ENCODE measurements at regions not wholly inside any gene's neighbourhood (a gene's known extent, or its start where the extent isn't known, plus 50 kb on each side); places are given as distances from the start of the nearest gene placed in this dataset.

DNA sequence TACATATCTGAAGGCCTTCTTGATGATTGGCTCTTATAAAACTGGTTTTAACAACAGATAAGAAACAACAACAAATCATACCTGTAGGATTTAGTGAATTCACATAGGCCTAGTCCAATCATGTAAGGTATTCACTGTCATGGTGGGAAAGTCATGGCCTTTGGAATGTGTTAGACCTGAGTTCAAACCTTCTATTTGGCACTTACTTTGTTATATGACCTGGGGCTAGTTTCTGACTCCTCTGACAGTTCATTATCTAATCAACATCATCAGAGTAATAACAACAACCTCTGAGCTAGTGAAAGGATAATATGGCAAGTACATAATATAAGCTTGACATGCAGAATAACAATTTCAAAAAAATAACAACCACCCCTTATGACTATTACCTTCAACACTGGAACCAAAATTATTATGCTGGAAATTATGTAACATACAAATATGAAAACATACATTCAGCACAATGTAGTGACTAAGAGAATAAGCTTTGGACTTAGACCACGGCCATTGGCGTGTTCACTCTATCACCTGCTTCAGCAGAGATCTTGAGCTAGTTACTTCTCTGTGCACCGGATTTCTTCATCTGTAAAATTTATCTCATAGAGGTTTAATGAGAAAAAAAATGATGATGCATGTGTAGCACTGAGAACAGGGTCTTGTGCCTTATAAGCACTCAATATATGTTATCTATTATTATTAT is 597.6 kb downstream of the LMO4 start:
- Mint-ChIP-seq H3K4me3 (no peak overlapping the region), H3K4me1 (no peaks in the 10 kb centered on the region), H3K27me3 (no peaks in the 10 kb centered on the region), H3K36me3 (no peaks in the 10 kb centered on the region), H3K27ac (no peak overlapping the region), H3K9me3 (peaks cover 5% of the 10 kb centered on the region)
- DNase-seq (no peak), ATAC-seq (ENCODE audit: low read depth) (no peak)
- POLR2A ChIA-PET = no interaction called here

DNA sequence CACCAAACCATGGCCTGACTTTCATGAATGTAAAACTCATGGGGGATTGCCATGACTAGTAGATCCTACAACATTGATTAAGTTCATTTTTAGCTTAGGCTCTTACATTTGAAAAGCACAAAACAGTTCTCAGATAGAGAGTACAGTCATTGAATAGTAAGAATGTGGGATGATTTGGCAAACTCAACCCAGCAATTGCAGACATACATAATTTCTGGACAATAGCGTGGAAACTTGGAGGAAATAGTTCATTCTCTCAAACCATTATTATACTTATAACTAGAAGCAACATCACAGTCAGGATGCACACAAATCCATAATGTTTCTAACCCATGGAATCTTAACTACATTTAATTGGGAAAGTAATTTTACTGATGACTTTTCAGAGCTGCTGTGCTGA is 598.2 kb downstream of the LMO4 start:
- H3K4me1 Mint-ChIP-seq = no peaks in the 10 kb centered on the region
- POLR2A ChIA-PET = no interaction called here
- H3K27me3 Mint-ChIP-seq = no peaks in the 10 kb centered on the region

DNA sequence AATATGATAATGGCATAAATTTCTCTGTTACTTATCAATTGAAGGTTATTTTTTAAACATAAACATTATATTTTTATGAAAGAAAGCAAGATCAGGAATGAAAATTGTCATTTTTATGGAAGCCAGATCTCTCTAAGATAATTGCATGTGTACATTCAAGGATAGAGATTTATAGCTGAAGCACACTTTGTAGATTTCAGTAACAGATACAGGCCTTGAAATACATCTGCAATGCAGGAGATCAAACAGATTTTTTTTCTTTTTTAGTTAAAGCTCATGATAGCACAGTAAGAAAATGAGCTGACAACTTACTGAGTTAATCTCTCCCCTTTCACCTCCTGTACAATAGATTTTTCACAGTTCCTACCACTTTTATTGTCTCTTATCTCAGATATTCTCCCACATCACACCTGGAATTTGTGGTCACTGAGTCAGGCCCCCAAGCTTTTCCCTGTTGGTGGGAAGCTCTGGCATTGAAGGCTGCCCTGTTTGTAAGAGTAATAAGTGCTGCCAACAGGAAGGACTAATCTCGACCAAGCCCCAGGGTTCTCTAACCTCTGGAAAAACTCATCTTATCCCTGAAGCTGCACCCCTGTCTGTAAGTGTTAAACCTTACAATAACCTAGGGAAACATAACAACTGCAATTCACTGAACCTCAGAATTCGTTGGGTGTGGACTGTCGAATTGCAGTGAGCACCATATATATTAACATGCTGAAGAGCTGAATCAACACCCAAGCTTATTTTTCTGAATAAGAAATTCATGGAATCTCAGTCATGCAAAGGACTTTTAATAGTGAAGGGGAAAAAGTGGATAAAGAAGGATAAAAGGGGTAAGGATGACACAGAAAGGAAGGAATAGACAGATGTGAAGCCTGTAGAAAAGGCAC is 599.0 kb downstream of the LMO4 start:
- no peaks in the 10 kb centered on the region for H3K27me3 Mint-ChIP-seq
- no peaks in the 10 kb centered on the region for H3K4me1 Mint-ChIP-seq
- H3K36me3 Mint-ChIP-seq = no peaks in the 10 kb centered on the region
- no peak for DNase-seq
- no peak overlapping the region for H3K4me3 Mint-ChIP-seq
- H3K27ac Mint-ChIP-seq = no peak overlapping the region
- ATAC-seq (ENCODE audit: low read depth) = no peak
- POLR2A ChIA-PET = no interaction called here
- peaks cover 5% of the 10 kb centered on the region for H3K9me3 Mint-ChIP-seq

More for the DNA sequence above, 598.2 kb downstream of the LMO4 start:
- DNase-seq (no peak), ATAC-seq (ENCODE audit: low read depth) (no peak)
- H3K36me3 Mint-ChIP-seq = no peaks in the 10 kb centered on the region
- no peak overlapping the region for H3K4me3 Mint-ChIP-seq
- H3K9me3 Mint-ChIP-seq = peaks cover 5% of the 10 kb centered on the region
- H3K27ac Mint-ChIP-seq = no peak overlapping the region

DNA sequence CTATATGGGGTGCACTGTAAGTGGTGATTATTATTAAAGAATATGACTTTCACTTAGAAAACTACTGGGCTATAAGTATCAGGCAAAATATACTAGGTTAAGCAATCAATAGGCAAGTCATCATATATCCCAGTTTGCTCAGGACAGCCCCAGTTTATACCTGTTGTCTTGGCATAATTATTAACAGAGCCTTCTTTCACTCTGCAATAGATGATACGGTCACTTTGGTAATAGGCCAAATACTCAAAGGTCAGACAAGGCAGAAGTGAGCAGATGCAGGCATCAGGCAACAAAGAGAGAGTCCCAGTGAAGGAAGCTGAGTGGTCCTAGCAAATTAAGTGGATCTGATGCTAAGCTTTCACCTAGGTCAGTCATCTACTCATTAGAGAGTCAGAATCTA is 599.9 kb downstream of the LMO4 start:
- Mint-ChIP-seq H3K9me3 (peaks cover 4% of the 10 kb centered on the region), H3K27me3 (no peaks in the 10 kb centered on the region), H3K36me3 (no peaks in the 10 kb centered on the region), H3K4me3 (no peak overlapping the region), H3K4me1 (no peaks in the 10 kb centered on the region), H3K27ac (no peak overlapping the region)
- DNase-seq (no peak), ATAC-seq (ENCODE audit: low read depth) (no peak)
- POLR2A ChIA-PET = no interaction called here

DNA sequence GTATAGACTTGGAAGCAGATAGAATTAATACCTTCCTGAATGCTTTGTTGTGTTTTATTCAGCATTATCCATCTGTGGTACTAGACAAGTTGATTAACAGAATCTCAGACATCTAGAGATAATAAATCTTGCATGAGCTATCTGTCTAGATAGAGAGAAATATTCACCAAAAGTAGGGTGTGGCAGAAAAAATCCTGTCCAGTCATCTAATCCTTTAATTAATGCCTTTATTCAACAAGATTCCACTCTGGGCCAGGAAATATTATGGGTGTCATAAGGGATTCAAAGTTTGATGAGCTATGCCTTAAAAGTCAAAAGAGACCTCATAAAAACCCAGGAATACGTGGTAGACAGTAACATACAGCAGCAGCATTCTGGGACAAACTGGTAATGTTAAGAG is 601.2 kb downstream of the LMO4 start:
- DNase-seq = no peak
- H3K4me3 Mint-ChIP-seq = no peak overlapping the region
- ATAC-seq (ENCODE audit: low read depth) = no peak
- peaks cover 4% of the 10 kb centered on the region for H3K9me3 Mint-ChIP-seq
- POLR2A ChIA-PET = no interaction called here
- no peaks in the 10 kb centered on the region for H3K27me3 Mint-ChIP-seq
- H3K27ac Mint-ChIP-seq = no peak overlapping the region
- H3K4me1 Mint-ChIP-seq = no peaks in the 10 kb centered on the region
- no peaks in the 10 kb centered on the region for H3K36me3 Mint-ChIP-seq

DNA sequence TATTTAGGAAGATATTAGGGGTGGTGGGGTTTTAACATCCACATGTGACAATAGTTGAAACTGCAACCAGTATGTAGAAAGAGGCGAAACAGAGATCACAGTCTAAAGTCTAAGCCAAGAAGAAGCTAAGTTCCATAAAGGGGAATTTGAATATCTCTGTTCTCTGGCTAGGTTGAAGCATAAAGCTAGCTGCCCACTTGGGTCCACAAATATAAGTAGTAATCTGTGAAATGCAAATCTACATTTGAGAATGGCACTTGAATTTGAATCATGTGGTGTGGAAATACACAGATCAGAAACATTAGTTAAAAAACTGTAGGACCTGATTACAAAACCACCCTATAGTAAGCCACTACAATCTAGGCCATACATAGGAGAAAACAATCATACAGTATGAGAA is 602.1 kb downstream of the LMO4 start:
- no peak overlapping the region for H3K4me3 Mint-ChIP-seq
- DNase-seq (no peak), ATAC-seq (ENCODE audit: low read depth) (no peak)
- peaks cover 4% of the 10 kb centered on the region for H3K9me3 Mint-ChIP-seq
- H3K27ac Mint-ChIP-seq = no peak overlapping the region
- POLR2A ChIA-PET = no interaction called here
- no peaks in the 10 kb centered on the region for H3K36me3 Mint-ChIP-seq
- no peaks in the 10 kb centered on the region for H3K27me3 Mint-ChIP-seq
- H3K4me1 Mint-ChIP-seq = no peaks in the 10 kb centered on the region

DNA sequence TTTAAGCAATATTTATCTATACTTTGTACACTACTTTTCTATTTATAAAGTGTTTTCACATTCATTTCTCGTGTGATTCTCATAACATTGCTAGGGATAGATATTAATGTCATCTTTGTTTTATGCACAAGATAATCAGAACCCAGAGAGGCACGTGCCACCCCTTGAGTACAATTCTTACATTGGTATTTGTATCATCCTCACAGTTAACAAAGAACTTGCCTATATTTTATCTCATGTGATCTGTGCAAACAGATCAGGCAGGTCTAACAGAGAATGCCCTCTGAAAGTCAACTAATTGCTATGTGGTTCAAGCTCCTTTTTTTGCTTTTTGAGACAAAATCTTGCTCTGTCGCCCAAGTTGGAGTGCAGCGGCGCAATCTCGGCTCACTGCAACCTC is 604.5 kb downstream of the LMO4 start:
- Mint-ChIP-seq H3K4me1 (no peaks in the 10 kb centered on the region), H3K4me3 (no peak overlapping the region), H3K27me3 (no peaks in the 10 kb centered on the region), H3K9me3 (peaks cover 5% of the 10 kb centered on the region), H3K36me3 (no peaks in the 10 kb centered on the region), H3K27ac (no peak overlapping the region)
- POLR2A ChIA-PET = no interaction called here
- DNase-seq (no peak), ATAC-seq (ENCODE audit: low read depth) (no peak)

DNA sequence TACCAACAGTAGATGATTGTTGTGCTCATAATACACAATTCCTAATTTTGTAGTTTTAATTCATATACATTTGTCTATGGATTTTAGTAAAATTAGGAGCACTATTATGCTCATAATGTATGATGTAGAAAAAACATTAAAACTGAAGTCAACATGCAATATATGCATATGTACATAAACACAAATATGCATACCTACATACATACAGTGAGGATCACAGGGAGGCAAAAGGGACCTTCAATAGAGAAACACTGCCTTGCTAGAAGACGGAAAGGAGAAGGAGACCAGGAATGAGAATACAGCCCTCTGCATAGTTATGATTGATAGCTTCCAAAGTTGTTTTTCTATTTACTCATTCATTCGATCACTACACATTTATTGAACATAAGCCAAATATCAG is 606.5 kb downstream of the LMO4 start:
- POLR2A ChIA-PET = no interaction called here
- H3K36me3 Mint-ChIP-seq = no peaks in the 10 kb centered on the region
- DNase-seq (no peak), ATAC-seq (ENCODE audit: low read depth) (no peak)
- H3K9me3 Mint-ChIP-seq = peaks cover 5% of the 10 kb centered on the region
- no peak overlapping the region for H3K27ac Mint-ChIP-seq
- H3K4me1 Mint-ChIP-seq = no peaks in the 10 kb centered on the region
- no peak overlapping the region for H3K4me3 Mint-ChIP-seq
- no peaks in the 10 kb centered on the region for H3K27me3 Mint-ChIP-seq

DNA sequence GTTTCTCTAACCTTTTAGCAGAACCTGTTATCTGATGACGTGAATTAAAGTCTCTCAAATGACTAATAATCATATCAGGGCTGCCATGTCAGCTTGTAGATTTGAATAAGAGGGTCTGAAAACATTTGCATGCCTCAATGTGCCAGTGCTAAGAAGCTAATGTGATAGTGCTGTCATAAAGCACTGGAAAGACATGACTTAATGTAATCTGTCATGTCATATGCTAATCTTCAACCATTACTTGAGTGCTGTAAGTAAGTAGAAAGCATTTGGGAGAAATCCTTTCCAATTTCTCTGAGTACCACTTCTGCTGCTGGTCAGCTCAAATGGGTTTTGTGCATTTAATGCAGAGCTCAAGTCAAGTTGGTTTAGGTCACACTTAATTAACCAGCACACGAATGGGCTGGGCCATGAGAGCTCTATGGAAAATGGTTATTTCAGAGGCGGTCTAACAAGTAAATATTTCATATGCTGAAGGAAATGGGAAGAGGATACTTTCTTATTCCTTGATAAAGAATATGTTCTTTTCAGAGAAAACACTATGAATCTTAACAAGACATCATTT is 609.2 kb downstream of the LMO4 start:
- Mint-ChIP-seq H3K9me3 (peaks cover 2% of the 10 kb centered on the region), H3K27me3 (no peaks in the 10 kb centered on the region), H3K4me1 (no peaks in the 10 kb centered on the region), H3K4me3 (no peak overlapping the region), H3K36me3 (no peaks in the 10 kb centered on the region), H3K27ac (no peak overlapping the region)
- DNase-seq (no peak), ATAC-seq (ENCODE audit: low read depth) (no peak)
- POLR2A ChIA-PET = no interaction called here

DNA sequence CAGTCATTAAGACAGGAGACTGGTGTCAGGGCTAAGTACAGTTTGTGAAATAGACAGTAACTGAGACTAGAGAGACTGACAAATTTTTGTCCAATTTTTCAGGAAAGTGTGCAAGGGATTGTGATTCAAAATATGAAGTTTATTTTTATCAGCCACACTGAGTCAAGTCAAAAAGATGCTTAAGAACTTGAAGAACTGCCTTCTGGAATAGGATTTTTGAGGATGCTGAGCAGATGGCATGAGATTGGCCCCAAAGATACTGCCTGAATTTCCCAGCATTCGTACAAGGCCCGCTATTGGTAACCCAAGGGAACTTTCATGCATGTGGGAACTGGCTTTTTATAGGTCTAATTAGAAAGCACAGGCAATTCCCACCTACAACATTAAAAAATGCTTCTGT is 610.0 kb downstream of the LMO4 start:
- Mint-ChIP-seq H3K4me1 (no peaks in the 10 kb centered on the region), H3K36me3 (no peaks in the 10 kb centered on the region), H3K27me3 (no peaks in the 10 kb centered on the region), H3K9me3 (peaks cover 2% of the 10 kb centered on the region), H3K4me3 (no peak overlapping the region), H3K27ac (no peak overlapping the region)
- ATAC-seq (ENCODE audit: low read depth) (no peak), DNase-seq (no peak)
- POLR2A ChIA-PET = no interaction called here

DNA sequence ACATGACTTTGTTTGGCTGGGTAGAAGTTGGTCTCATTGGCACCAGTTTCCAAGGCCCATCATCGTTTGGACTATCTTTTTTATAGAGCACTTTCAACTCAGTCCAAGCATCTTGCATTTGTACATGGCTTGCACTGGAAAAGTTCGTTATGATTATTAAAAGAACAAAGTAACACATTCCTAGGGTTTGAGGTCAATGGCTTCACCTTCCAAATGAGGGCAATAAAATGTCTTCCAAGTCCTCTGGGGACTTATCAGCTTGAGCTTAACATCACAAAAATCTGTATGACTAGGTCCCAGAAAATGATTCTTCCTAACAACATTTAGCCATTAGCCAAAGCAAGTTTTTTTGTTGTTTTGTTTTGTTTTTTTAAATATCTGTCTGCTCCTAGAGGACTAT is 610.8 kb downstream of the LMO4 start:
- POLR2A ChIA-PET = no interaction called here
- Mint-ChIP-seq H3K9me3 (peaks cover 2% of the 10 kb centered on the region), H3K27ac (no peak overlapping the region), H3K4me3 (no peak overlapping the region), H3K36me3 (no peaks in the 10 kb centered on the region), H3K27me3 (no peaks in the 10 kb centered on the region), H3K4me1 (no peaks in the 10 kb centered on the region)
- ATAC-seq (ENCODE audit: low read depth) (no peak), DNase-seq (no peak)

DNA sequence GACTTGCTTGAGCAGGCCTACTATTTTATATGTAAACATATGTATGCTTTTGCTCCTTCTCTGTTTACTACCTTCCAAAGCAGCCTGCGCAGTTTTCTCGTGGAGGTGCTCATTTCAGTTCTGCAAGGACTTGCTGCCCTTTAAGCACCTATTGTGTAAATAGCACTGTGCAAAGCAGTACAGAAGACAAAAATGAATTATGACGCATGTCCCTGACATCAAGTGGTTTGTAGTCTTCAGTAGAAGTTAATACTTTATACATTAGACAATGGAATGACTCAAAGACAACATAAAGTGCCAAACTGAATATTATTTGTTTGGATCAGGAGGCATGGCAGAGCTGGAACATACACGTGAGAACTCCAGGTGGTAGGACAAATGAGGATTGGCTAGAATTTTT is 611.7 kb downstream of the LMO4 start:
- H3K36me3 Mint-ChIP-seq = no peaks in the 10 kb centered on the region
- no peak overlapping the region for H3K27ac Mint-ChIP-seq
- POLR2A ChIA-PET = no interaction called here
- no peak overlapping the region for H3K4me3 Mint-ChIP-seq
- no peak for DNase-seq
- no peak for ATAC-seq (ENCODE audit: low read depth)
- no peaks in the 10 kb centered on the region for H3K27me3 Mint-ChIP-seq
- H3K9me3 Mint-ChIP-seq = peaks cover 2% of the 10 kb centered on the region
- H3K4me1 Mint-ChIP-seq = no peaks in the 10 kb centered on the region

DNA sequence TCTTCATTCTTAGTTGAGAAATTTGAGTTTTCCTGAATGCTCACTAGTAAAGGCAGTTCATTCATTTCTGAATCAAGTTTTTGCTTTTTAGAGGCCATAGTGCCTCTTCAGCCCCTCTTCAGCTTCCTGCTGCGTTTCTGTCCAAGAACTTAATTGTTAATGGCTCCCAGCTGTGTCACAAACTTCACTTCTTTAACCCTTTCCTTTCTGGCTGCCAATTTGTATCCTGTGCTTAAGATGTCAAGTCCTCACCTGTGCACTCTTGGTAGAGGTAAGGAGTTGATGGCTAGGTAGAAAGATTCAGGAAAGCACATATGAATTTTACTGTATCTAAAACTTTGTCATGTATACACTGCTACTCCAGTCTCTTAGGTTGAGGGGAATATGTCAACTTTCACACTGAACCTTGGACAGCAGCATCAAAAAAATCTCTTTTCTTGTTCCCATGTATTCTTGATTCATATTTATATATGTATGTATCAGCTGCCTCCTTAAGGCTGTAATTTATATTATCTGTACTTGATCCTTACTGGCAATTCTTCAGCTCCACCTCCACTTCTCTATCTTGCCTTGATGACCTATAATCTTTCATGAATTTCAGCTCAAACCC is 612.8 kb downstream of the LMO4 start:
- H3K4me3 Mint-ChIP-seq = no peak overlapping the region
- H3K4me1 Mint-ChIP-seq = no peaks in the 10 kb centered on the region
- POLR2A ChIA-PET = no interaction called here

DNA sequence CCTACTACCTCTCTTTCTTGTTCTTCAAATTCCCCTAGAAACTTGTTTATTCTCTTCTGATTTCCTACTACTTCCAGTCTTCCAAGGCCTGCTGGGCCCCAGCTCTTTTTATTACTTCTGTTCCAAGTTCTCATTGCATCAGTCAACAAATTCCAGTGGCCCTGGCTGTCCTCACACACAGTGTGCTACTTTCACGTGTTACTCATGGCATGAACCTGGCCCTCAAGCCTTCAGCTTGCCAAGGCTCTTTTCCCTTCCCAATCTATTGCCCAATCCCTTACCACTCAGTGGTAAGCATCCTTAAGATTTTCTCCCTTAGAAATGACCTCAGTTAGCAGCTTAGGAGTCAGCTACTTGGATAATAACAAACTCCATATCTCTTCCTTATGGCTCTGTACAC is 613.5 kb downstream of the LMO4 start:
- DNase-seq (no peak), ATAC-seq (ENCODE audit: low read depth) (no peak)
- H3K27ac Mint-ChIP-seq = no peak overlapping the region
- no peaks in the 10 kb centered on the region for H3K36me3 Mint-ChIP-seq
- no peaks in the 10 kb centered on the region for H3K9me3 Mint-ChIP-seq
- POLR2A ChIA-PET = no interaction called here
- peaks cover 4% of the 10 kb centered on the region for H3K27me3 Mint-ChIP-seq
- H3K4me1 Mint-ChIP-seq = no peaks in the 10 kb centered on the region
- no peak overlapping the region for H3K4me3 Mint-ChIP-seq

More for the DNA sequence above, 612.8 kb downstream of the LMO4 start:
- Mint-ChIP-seq H3K27me3 (peaks cover 4% of the 10 kb centered on the region), H3K9me3 (peaks cover 2% of the 10 kb centered on the region), H3K36me3 (no peaks in the 10 kb centered on the region), H3K27ac (no peak overlapping the region)
- DNase-seq = no peak
- no peak for ATAC-seq (ENCODE audit: low read depth)
